Heart left ventricle (tissue), 16 donors: ENCODE measurements at regions not wholly inside any gene's neighbourhood (a gene's known extent, or its start where the extent isn't known, plus 50 kb on each side); places are given as distances from the start of the nearest gene placed in this dataset.

ENCODE experiments used
- ATAC-seq, 4 donors: fragments of 200-7000 bp; cut with Tn5 transposase; one replicate each; pipeline ENCODE4 v1.9.1; 2020 to 2022; ENCODE audit warnings: moderate library complexity in 4 of 4, mild to moderate bottlenecking in 3 of 4, moderate number of reproducible peaks in 1 of 4
- DNase-seq, 5 donors: peaks; one replicate each; pipeline ENCODE4 v3.0.0-alpha.2; 2020
- H3K27ac ChIP-seq, 12 donors: fragments of 200-600 bp; sonication (generic) in 4 of 12; one replicate each; pipeline versions ENCODE4 v1.5.0 to v1.8.0; 2016 to 2022; ENCODE audit warnings: mild to moderate bottlenecking in 2 of 12
- H3K27me3 ChIP-seq, 9 donors: fragments of 200-600 bp; sonication (generic) in 2 of 9; one replicate each; pipeline versions ENCODE4 v1.5.1 to v1.8.0; 2016 to 2022; ENCODE audit warnings: mild to moderate bottlenecking in 3 of 9
- H3K36me3 ChIP-seq, 9 donors: fragments of 200-600 bp; sonication (generic) in 2 of 9; one replicate each; pipeline versions ENCODE4 v1.5.0 to v1.8.0; 2018 to 2022; ENCODE audit warnings: mild to moderate bottlenecking in 2 of 9
- H3K4me1 ChIP-seq, 12 donors: fragments of 200-600 bp; sonication (generic) in 4 of 12; one replicate each; pipeline versions ENCODE4 v1.5.0 to v1.8.0; 2016 to 2022; ENCODE audit warnings: mild to moderate bottlenecking in 3 of 12
- H3K4me3 ChIP-seq, 12 donors: fragments of 200-600 bp; sonication (generic) in 4 of 12; one replicate each; pipeline versions ENCODE4 v1.5.0 to v1.8.0; 2017 to 2022; ENCODE audit warnings: mild to moderate bottlenecking in 9 of 12, moderate library complexity in 4 of 12
- H3K9me3 ChIP-seq, 12 donors: fragments of 200-600 bp; sonication (generic) in 4 of 12; one replicate each; pipeline versions ENCODE4 v1.5.0 to v1.8.0; 2016 to 2022; ENCODE audit warnings: mild to moderate bottlenecking in 1 of 12
- POLR2A ChIP-seq, 2 donors: fragments of 450-650 bp; IDR thresholded peaks; one replicate each; pipeline ENCODE4 v1.6.1; 2017; ENCODE audit warnings: antibody characterized with exemption in 2 of 2, mild to moderate bottlenecking in 2 of 2, moderate library complexity in 2 of 2
- WGBS, 4 donors: extraction: QIAGEN DNeasy Blood & Tissue Kit in 2 of 4; methylation state at CpG; one replicate each; pipeline versions ENCODE4 v1.1.5 to v1.1.7; 2013 to 2018; 5-methylcytosine and 5-hydroxymethylcytosine counted together
- intact Hi-C, 10 donors: fragments of 100-400 bp; cut with DNase I; formaldehyde crosslinking; loops; one replicate each; pipeline versions ENCODE4 v1.11.1 to v1.14.2; 2022
- TF ChIP-seq, protein P1 (sequence below), 12 donors: fragments of 200-600 bp; sonication (generic) in 4 of 12; IDR thresholded peaks; one replicate each; pipeline versions ENCODE4 v1.5.0 to v1.8.0; 2018 to 2022; ENCODE audit warnings: antibody characterized with exemption in 12 of 12, mild to moderate bottlenecking in 5 of 12
- donor health status: ischemic (EF 13 %, LVEDD 7.1; RV severe dilation, severe dysfunction).
- donor health status: healthy with polysubstance abuse.
- donor health status: DM: no; HTN: yes; CAD: no.
- donor health status: DM: no; HTN: no; CAD: no.
- donor health status: ischemic (EF 25% LVEDD 6.9; RV normal size, moderate dysfunction).
- donor health status: ischemic (EF 25% LVEDD 5.7; RV mildly dilated, moderate dysfunction).
- donor health status: healthy.
- donor health status: DM: yes; HTN: yes; CAD: no.
- donor health status: ischemic (EF 35%, LVEDD 5.7; RV mildly dilated, moderate dysfunction).
- donor health status: nonischemic (EF 11% LVEDD 7.7; RV severe dilation, severe dysfunction).
- donor health status: DM: yes; HTN: yes; CAD: no.
- donor health status: PGD.
- donor health status: ischemic (EF 29% LVEDD 5.4; RV normal size, mild dysfunction).
- donor health status: nonischemic (EF 23%, LVEDD 6.1; RV moderate dilation, normal function).

DNA sequence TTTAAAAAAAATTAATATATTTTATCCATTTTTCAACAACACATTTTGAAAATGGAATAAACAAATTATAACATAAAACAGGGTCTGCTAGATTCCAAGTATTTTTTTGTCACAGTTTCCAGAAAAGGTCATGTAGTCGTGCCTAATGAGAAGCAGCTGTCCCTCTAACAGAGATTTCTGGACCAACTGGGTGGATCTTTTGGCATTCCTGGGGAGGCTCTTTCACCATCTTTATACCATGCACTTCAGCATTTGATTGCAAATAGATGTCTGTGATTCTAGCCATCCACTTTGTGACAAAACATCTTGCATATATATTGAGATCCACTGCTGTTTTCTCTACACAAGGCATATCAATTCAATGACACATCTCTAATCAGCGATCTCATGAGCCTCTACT lies 210.7 kb upstream of the LDB2 start:
- no peak for ATAC-seq

GRCh38 chr4:17103231-17103630 lies 204.8 kb upstream of the LDB2 start:
- WGBS, 4 donors: 64 to 72% (median 69%) methylated on average over 1 of the region's 1 CpG
- no peaks in the 10 kb centered on the region for H3K4me1 ChIP-seq

More for the DNA sequence above, 210.7 kb upstream of the LDB2 start:
- WGBS, 4 donors: 32 to 78% (median 60%) methylated on average over 2 of the region's 2 CpGs
- no peak overlapping the region for H3K4me3 ChIP-seq
- no peaks in the 10 kb centered on the region for H3K27me3 ChIP-seq
- H3K9me3 ChIP-seq: no peaks in the 10 kb centered on the region
- no peak overlapping the region for H3K27ac ChIP-seq
- intact Hi-C loops: no loop called here
- peaks cover 0 to 4% (median 0%) of the 10 kb centered on the region in 12 donors for H3K4me1 ChIP-seq
- no peak for TF ChIP-seq POLR2A (IDR thresholded peaks at IDR 0.05)
- TF ChIP-seq, protein P1, sequence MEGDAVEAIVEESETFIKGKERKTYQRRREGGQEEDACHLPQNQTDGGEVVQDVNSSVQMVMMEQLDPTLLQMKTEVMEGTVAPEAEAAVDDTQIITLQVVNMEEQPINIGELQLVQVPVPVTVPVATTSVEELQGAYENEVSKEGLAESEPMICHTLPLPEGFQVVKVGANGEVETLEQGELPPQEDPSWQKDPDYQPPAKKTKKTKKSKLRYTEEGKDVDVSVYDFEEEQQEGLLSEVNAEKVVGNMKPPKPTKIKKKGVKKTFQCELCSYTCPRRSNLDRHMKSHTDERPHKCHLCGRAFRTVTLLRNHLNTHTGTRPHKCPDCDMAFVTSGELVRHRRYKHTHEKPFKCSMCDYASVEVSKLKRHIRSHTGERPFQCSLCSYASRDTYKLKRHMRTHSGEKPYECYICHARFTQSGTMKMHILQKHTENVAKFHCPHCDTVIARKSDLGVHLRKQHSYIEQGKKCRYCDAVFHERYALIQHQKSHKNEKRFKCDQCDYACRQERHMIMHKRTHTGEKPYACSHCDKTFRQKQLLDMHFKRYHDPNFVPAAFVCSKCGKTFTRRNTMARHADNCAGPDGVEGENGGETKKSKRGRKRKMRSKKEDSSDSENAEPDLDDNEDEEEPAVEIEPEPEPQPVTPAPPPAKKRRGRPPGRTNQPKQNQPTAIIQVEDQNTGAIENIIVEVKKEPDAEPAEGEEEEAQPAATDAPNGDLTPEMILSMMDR (IDR thresholded peaks at IDR 0.05): no peak
- DNase-seq: no peak
- no peaks in the 10 kb centered on the region for H3K36me3 ChIP-seq

DNA sequence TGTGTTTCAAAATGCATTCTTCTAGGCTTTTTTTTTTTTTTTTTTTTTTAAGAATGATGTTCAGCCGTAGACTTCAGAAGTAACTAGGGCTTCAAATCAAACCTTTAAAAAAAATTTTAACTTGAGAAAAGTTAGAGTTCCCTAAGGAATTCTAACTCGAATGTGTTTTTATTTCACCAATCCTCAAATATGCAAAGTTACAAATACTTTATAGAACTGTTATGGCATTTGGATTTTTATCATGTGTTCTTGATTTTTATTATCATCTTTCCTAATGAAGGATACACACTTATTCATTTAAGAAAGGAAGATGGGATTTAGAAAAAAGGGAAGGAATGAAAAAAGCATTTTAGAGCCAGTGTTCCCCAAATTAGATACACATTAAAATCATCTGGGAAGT lies 200.6 kb upstream of the LDB2 start:
- 71 to 81% (median 76%) methylated on average over 2 of the region's 2 CpGs for WGBS, 4 donors
- no peak for ATAC-seq

More at GRCh38 chr4:17103231-17103630, 204.8 kb upstream of the LDB2 start:
- ATAC-seq: no peak
- Histone ChIP-seq H3K36me3 (no peaks in the 10 kb centered on the region), H3K4me3 (no peak overlapping the region), H3K9me3 (no peaks in the 10 kb centered on the region), H3K27me3 (no peaks in the 10 kb centered on the region), H3K27ac (no peak overlapping the region)
- intact Hi-C loops: no loop called here
- TF ChIP-seq POLR2A (IDR thresholded peaks at IDR 0.05): no peak
- TF ChIP-seq, protein P1 (IDR thresholded peaks at IDR 0.05): no peak
- no peak for DNase-seq

DNA sequence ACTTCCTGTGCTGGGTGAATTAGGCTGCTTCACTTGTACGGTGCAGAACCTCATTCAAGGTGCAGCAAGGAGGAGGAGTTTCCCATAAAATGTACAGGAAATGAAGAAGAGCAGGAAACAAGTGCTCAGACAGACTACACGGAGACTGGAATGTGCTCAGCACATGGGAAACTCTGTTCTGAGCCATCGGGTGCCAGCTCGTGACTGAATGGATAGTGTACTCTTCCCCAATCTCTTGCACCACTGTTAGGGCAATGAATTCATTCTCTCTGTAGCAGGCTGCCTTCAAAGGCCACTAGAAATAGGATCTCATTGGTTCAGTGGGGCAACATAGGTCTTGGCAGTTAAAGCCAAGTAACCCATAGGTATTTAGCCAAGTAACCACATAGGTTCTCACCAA lies 200.0 kb upstream of the LDB2 start:
- intact Hi-C loops: no loop called here
- Histone ChIP-seq H3K4me3 (no peak overlapping the region), H3K27ac (no peak overlapping the region), H3K36me3 (no peaks in the 10 kb centered on the region), H3K4me1 (peaks cover 0 to 21% (median 7%) of the 10 kb centered on the region in 12 donors), H3K9me3 (no peaks in the 10 kb centered on the region), H3K27me3 (no peaks in the 10 kb centered on the region)
- DNase-seq (no peak), ATAC-seq (no peak)
- WGBS, 4 donors: 72 to 78% (median 75%) methylated on average over 4 of the region's 4 CpGs
- TF ChIP-seq, protein P1 (IDR thresholded peaks at IDR 0.05): no peak
- no peak for TF ChIP-seq POLR2A (IDR thresholded peaks at IDR 0.05)

More for the DNA sequence above, 200.6 kb upstream of the LDB2 start:
- Histone ChIP-seq H3K4me1 (peaks cover 0 to 15% (median 7%) of the 10 kb centered on the region in 12 donors), H3K36me3 (no peaks in the 10 kb centered on the region), H3K4me3 (no peak overlapping the region), H3K27ac (no peak overlapping the region), H3K9me3 (no peaks in the 10 kb centered on the region), H3K27me3 (no peaks in the 10 kb centered on the region)
- TF ChIP-seq, protein P1 (IDR thresholded peaks at IDR 0.05): no peak
- TF ChIP-seq POLR2A (IDR thresholded peaks at IDR 0.05): no peak
- no peak for DNase-seq
- intact Hi-C loops: no loop called here
